ENCODE measurements at regions not wholly inside any gene's neighbourhood (a gene's known extent, or its start where the extent isn't known, plus 50 kb on each side); places are given as distances from the start of the nearest gene placed in this dataset.
"Not testable (repeated sequence)": the region's sequence is repeated elsewhere in the genome, so short reads cannot be mapped to it uniquely, and the experiment has no call there.

DNA sequence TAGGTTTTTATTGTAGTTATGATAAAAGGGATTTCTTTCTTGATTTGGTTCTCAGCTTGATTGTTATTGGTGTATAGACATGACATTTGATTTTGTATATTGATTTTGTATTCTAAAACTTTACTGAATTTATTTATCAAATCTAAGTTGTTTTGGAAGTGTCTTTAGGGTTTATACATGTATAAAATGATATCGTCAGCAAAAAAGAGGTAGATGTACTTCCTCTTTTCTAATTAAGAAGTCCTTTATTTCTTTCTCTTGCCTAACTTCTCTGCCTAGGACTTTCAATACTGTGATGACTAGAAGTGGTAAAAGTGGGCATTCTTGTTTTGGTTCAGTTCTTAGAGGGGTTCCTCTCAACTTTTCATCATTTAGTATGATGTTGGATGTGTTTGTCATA is 487.3 kb upstream of the KIF2B start:
- DNase-seq (ENCODE audit: low spot score) = no peak

DNA sequence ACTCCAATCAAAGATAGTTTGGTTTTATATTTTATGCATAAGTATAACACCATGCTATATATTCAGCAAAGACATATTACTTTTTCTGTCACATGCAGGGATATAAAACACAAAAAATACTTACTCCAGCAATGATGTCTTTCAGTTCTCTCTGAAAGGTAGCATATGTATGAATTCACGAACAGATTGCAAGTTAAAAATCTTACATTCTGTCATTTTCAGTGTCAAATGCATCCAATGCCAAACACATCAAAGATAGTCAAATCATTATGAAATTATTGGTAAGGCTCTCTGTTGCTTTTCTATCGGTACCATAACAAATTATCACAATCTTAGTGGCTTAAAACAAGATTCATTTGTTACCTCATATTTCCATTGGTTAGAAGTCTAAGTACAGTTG is 492.0 kb upstream of the KIF2B start:
- no peak for DNase-seq (ENCODE audit: low spot score)

DNA sequence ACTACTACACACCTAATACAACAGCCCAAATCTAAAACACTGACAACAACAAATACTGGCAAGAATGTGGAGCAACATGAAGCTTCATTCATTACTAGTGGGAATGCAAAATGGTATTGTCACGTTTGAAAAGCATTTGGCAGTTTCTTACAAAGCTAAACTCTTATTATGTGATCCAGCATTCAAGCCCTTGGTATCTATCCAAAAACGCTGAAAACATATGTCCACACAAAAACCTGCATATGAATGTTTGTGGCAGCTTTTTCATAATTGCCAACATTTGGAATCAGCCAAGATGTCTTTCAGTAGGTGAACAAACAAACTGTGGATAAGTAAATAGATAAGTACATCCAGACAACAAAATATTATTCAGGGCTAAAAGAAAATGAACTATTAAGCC is 501.1 kb upstream of the KIF2B start:
- DNase-seq (ENCODE audit: low spot score) = no peak

DNA sequence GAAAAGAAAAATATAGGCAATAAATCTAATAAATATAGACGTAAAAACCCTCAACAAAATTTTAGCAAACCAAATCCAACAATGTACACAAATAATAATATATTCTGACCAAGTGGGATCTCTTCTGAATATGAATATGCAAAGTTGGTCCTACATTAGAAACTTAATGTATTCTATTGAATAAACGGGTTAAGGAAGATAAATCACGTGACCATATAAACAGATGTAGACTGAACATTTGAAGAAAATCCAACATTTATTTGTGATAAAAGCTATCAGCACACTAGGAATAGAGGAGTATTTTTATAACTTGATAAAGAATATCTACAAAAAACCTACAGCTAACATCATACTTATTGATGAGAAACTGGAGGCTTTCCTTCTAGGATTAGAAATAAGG is 502.8 kb upstream of the KIF2B start:
- no peak for DNase-seq (ENCODE audit: low spot score)

DNA sequence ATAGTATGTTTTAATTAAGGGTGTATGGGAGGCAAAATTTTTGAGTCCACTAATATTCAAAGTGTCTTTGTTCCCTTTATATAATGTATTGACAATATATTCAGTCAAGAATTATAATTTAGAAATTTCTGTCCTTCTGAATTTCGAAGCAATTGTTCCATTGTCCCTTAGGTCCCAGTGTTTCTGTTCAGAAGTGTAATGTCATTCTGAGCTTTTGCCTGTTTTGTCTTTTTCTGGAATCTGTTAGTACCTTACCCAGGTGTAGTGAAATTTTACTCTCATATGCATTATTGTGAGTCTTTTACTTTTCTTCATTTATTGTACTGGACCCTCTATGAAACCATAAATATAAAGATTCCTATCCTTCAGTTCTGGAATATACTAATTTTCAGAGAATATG is 505.7 kb upstream of the KIF2B start:
- DNase-seq (ENCODE audit: low spot score) = no peak

DNA sequence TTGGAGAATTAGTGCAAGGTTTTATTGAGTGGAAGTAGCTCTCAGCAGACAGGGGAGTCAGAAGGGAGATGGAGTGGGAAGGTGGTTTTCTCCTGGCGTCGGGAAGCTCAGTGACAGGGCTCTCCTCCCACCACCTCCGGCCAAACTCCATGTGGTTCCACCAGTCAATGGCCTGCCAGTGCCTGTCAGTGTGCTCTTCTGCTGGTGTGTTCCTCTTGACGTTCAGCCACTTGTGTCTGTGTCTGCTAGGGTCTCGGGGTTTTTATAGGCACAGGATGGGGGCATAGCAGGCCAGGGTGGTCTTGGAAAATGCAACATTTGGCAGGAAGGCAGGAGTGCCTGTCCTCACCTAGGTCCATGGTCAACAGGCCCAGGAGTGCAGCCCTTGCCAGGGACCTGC is 506.7 kb upstream of the KIF2B start:
- DNase-seq (ENCODE audit: low spot score) = no peak

DNA sequence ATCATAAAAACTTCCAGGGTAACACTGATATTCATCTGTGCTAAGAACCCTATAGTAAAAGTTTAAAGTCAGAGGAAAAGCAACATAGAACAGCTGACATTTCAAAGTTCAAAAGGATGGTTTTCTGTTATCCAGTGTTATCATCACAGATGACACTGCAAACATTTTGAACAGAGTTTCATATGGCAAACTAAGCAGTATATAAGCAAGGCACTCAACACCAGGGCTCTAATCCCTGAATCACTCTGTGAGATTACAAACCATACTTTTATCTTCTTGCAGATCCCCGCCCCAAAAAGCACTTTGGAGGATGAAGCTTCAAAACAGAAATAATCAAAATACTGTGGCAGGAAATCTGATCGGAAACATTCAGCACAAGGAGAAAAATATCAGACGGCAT is 508.2 kb upstream of the KIF2B start:
- DNase-seq (ENCODE audit: low spot score) = no peak

DNA sequence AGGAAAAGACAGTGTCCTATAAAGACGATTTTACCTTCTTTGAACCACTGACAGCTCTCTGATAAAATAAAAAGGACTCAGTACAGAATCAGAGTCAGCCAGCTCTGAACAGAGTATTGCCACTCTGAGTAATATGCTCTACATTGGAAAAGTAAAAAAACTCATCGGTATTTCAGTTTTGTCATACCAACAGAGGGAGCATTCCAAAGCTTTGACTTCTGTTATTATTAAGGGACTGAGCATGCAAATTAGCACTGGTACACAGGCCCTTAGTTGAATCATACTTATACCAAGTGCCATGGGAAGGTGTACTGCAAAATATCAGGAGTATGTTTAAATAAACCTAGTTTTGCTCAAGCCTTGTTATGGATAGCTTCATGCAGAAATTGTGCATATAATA is 509.0 kb upstream of the KIF2B start:
- DNase-seq (ENCODE audit: low spot score) = no peak

DNA sequence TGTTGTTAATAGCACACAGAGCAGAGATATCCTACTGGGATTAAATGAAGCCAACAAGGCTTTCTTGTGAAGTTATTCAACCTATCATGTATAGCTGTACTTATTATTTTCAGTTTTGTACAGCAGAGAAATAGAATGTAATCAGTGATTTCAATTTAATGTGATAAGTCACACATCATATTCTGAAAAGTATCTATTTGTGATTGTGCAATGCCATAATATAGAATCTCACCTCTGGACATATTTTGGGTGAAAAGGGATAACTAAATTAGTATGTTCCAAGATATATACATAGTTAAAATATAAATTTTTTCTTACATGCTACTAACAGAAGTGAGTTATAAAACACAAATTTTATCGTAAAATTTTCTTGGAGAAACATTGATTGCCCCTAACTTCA is 544.3 kb upstream of the KIF2B start:
- no peak for DNase-seq (ENCODE audit: low spot score)

DNA sequence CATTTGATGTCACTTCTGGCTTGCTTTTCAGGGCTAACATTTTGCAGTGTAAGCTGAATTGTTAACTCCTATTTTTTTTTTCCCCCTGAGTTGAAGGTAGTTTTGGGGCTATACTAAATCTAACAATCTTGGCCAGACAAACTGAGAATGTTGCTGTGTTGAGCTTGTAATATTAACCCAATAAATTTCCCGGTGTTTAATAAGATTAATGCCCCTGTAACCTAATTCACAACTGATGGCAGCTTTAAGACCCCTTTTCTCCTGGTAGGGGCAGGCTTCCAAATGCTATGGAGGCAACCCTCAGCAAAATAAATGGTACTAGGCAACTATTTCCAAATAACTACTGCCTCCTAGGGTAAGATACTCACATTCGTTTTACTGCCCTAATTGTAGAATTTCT is 549.6 kb upstream of the KIF2B start:
- DNase-seq (ENCODE audit: low spot score) = no peak

DNA sequence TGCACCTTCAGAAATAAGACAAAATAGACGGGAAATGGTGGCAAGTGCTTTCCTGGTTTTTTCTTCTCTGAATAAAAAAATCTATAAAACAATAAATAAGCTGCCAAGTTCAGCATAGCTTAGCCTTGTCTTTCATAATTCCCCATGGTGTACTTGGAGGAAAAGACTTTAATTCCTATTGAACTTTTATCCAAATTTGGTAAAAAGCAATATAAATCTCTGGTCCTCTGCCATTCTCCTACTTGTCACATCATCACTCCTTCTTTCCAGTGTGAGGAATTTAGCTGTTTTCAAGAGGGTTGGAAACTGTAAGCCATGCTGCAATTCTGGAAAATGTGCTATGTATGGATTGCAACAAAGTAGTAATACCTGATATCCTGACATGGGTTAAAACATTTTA is 551.8 kb upstream of the KIF2B start:
- DNase-seq (ENCODE audit: low spot score) = no peak

DNA sequence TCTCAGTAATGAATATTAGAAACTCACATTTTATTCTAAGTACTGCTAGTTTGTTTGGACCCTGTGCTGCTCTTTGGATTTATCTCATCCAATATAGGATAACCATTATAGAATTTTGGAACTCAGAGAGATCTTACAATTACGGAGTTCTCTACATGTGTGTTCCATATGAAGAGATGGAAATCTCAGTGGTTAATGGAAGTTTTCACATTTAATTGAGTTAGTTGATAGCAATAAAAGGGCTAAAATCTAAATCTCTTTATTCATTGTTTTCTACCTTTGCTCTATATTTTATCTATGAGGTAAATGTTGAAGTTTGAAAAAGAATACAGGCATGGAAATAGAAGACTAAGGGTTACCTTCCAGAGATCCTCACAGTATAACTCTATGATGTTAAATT is 558.0 kb upstream of the KIF2B start:
- no peak for DNase-seq (ENCODE audit: low spot score)

DNA sequence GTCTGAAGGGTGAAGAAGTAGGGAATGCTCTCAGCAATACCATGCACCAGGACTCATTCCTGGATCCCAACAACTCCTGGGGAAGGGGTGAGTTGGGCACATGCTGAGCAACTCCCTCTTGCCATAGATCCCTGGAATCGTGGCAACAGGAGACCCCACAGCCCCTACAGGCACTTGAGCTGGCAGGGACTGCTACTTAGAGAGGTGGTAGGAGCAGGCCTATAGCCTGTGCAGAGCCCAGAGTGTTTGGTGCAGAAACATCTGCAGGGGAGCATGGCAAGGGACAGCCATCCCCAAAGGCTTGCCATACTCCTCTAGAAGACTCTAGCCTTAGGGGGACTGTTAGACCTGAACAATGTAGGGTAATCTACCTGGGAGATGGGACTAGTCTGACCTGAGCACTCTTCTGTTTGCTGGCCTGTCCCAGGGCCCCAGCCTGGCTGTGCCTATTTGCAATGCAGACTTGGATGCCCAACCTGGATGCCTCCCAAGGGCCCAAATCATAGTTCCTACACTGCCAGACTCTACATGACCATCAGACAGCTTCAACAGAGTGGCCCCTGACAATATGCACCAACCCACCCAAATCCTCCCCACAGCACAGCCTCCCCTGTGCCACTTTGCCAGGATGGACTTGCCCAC is 568.6 kb upstream of the KIF2B start:
- no peak for DNase-seq (ENCODE audit: low spot score)

DNA sequence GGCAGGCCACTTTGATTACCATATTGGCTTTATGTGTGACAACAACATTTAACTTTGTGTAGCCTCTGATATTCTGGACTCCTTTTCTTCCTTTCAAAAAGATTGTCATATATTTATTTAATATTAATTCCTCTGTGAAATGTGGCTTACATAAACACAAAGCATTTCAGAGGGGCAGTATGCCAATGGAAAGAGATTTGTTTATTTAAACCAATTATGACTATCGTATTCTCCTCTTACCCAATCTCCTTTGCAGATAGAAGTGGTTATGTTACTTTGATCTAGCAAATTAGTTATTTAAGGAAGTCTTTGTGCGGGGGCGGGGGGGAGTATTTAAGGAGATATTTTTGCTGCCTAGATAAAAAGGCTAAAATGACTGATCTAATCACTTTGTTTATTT is 573.7 kb upstream of the KIF2B start:
- DNase-seq (ENCODE audit: low spot score) = no peak

DNA sequence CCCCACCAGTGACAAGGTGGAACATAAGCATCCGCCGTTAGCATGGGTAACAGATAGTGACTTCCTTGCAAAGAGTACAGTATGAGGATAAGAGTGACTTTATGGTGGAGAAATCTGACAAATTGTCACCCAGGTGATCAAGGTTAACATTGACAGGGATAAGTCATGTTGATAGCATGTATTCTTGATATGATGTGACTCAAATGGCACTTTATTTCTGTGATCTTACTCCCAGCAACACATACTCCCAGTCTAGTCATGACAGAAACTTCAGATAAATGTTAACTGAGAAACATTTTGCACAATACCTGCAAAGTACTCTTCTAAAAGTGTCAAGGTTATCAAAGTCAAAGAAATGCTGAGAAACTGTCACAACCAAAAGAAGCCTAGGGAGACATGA is 588.6 kb upstream of the KIF2B start:
- DNase-seq (ENCODE audit: low spot score) = no peak

DNA sequence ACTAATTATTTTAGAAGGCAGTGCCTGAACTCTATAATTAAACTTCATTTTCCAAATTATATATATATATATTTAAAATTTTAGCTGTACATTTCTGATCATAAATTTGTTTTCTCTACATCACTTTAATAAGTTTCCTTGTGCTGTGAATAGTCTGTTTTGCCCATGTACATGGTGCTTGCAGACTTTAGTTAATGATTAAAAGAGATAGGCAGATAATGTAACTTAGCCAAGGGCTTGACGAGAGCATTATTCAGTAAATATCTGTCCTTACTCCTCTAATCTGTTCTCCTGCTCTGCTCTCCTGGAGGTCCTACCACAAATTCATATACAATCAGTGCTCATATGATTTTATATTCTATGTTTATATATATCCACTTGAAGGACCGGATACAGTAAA is 595.2 kb upstream of the KIF2B start:
- no peak for DNase-seq (ENCODE audit: low spot score)

DNA sequence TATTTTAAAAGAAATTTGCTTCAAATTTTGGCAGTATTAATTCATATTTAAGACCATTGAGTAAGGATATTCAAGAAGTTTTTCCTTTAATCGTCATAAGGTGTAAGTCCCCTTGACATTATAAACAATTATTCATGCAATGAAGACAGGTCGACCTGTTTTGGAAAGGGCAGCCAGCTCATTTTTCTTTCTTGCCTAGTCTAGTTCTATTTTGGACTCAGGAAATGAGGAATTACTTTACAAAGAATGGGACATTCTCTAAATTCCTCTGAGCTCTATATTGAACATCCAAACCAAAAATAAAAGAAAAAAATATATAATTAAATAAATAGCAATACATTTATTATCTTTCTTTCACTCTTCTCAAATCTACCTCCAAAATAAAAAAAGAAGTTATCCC is 595.6 kb upstream of the KIF2B start:
- no peak for DNase-seq (ENCODE audit: low spot score)

DNA sequence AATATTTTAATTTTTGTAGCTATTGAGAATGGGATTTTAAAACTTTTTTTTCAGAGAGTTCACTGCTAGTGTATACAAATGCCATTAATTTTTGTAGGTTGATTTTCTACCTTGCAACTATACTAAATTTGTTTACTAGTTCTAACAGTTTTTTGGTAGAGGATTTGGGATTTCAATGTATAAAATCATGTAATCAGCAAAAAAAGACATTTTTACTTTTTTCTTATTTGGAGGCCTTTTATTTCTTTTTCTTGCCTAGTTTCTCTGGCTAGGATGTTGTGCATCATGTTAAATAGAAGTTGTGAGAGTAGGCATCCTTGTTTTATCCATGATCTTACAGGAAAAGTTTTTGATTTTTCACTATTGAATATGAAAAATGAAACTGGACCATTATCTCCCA is 602.9 kb upstream of the KIF2B start:
- no peak for DNase-seq (ENCODE audit: low spot score)

DNA sequence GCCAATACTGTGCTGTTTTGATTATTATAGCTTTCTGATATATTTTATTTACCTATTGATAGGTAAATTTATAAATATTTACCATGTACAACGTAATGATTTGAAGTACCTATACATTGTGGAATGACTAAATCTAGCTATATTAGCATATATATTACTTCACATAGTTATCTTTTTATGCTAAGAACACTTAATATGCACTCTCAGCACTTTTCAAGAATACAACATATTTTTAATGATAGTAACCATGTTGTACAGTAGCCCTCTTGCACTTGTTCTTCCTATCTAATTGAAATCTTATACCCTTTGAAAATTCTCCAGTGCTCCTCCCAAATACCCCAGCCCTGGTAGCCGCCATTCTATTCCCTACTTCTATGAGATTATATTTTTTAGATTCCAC is 604.0 kb upstream of the KIF2B start:
- no peak for DNase-seq (ENCODE audit: low spot score)

DNA sequence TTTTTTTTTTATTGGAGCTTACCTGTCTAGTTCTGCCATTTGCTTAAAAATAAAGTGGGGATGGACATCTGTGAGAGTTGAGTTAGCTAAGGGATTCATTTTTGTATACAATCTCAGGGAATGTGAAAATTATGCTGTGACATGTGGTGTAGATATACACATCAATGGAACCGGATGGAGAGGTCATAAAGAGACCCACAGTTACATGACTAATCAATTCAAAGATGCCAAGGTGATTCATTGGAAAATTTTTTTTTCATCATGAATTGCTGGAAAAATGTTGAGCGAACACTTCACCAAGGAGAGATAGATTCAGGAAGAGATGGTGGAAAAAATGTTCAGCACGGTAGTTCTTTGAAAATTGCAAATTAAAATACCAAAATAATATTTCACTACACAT is 605.4 kb upstream of the KIF2B start:
- no peak for DNase-seq (ENCODE audit: low spot score)

DNA sequence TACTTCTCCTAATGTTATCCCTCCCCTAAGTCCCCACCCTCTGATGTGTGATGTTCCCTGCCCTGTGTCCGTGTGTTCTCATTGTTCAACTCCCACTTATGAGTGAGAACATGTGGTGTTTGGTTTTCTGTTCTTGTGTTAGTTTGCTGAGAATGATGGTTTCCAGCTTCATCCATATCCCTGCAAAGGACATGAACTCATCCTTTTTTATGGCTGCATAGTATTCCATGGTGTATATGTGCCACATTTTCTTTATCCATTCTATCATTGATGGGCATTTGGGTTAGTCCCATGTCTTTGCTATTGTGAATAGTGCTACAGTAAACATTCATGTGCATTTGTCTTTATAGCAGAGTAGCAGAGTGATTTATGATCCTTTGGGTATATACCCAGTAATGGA is 613.8 kb upstream of the KIF2B start:
- not testable (repeated sequence) for DNase-seq (ENCODE audit: low spot score)

DNA sequence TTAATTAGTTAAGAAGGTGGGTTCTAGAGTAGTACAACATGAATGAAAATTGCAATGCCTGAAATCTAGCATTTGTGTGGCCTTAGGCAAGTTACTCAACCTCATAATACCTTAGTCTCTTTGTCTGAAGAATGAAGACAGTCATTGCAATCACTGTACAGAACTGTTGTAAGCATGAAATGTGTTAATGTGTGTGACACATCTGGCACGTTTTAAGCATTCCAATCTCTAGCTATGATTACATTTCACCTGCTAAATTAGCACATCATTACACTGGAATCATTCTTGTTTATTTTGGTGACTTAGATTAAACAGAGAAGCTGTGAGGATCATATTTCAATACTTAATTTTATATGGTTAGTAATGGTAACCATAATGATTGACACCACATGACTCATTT is 629.7 kb upstream of the KIF2B start:
- no peak for DNase-seq (ENCODE audit: low spot score)

DNA sequence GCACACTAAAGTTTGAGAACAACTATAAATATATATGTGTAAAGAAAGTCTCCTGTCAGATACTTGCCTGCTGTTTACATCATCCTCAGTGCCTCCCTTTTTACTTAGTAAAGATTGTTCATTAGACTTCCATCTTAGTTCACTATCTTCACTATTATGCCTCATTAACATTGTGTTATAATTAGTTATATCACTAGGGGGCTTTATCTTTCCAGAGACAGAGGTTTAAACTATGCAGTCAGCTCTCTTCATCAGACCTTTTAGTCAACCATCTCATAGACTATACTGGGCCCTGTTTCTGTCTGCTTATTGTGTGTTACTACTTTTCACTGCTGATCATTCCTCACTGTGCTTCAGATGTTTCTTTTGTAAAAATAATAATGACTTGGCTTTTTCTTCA is 630.8 kb upstream of the KIF2B start:
- DNase-seq (ENCODE audit: low spot score) = no peak

DNA sequence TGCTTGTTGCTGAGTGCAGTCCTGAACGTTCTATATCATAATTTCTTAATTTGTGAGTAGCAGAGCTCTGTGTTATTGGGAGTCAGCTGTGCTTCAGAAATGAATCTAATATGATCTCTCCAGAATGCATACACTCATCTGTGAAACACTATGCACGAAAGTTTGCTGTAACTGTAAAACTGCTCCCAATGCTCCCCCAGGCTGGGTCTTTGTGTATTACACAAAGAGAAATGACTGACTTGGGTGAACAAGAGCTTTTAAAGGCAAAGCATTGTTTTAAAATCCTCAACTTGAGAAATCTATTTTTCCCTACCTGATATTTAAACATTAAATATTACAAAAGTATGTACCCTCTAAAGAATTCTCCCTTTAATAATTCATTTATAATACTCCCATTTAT is 636.7 kb upstream of the KIF2B start:
- DNase-seq (ENCODE audit: low spot score) = no peak

DNA sequence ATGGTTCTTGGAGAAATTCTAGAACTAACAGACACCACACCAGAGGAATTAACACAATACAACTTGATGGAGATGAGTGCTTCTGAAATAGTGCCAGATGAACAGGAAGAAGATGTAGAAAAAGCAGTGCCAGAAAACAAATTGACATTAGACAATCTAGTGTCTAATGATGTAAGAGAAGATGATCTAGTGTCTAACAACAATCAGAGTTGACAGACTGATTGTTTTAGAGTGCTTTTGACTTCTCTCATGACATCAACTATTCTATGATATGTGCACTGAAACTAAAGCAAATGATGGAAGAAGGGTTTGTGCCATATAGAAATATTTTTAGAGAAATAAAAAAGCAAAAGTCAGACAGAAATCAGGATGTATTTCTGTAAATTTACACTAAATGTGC is 646.1 kb upstream of the KIF2B start:
- DNase-seq (ENCODE audit: low spot score) = no peak

Data from hematopoietic multipotent progenitor cell treated with erythropoietin and hydrocortisone succinate and interleukin-3 and kit ligand, for 15 days (in vitro differentiated cells).